ENCODE measurements at regions not wholly inside any gene's neighbourhood (a gene's known extent, or its start where the extent isn't known, plus 50 kb on each side); places are given as distances from the start of the nearest gene placed in this dataset.

GRCh38 chr5:53259176-53259575 lies 149.6 kb upstream of the MOCS2 start:
- dilution Hi-C loops (cut with MboI; ENCODE audit: extremely low pct_ligation_motif_present, low sequenced_read_pairs) = no loop called here
- Histone ChIP-seq H3K9ac (ENCODE audit: control insufficient read depth, extremely low read depth, insufficient read depth, low read length) (no peak overlapping the region), H3K4me2 (ENCODE audit: control insufficient read depth, extremely low read depth, insufficient read depth, low read depth, low read length) (no peak overlapping the region), H3K4me1 (ENCODE audit: control insufficient read depth, extremely low read depth, insufficient read depth, low read length) (peaks cover 30% of the 10 kb centered on the region), H3K36me3 (ENCODE audit: control insufficient read depth in 2 of 2, extremely low read depth in 1 of 2, insufficient read depth in 2 of 2, low read length in 2 of 2) (peaks cover 0 to 6% of the 10 kb centered on the region in 2 experiments), H2AFZ (ENCODE audit: control insufficient read depth, low read length) (no peak overlapping the region), H3K79me2 (ENCODE audit: control insufficient read depth, insufficient read depth, low read length) (no peaks in the 10 kb centered on the region), H3K9me1 (ENCODE audit: control insufficient read depth, extremely low read depth, insufficient read depth, low read length) (no peaks in the 10 kb centered on the region), H3K27me3 (ENCODE audit: control insufficient read depth, extremely low read depth, insufficient read depth, low read length) (no peaks in the 10 kb centered on the region), H3K4me3 (ENCODE audit: control insufficient read depth in 2 of 3, extremely low read depth in 1 of 3, insufficient read depth in 2 of 3, low read depth in 1 of 3, low read length in 3 of 3) (no peak overlapping the region), H3K9me3 (ENCODE audit: control insufficient read depth, low read depth, low read length) (no peaks in the 10 kb centered on the region), H3K27ac (ENCODE audit: control insufficient read depth, insufficient read depth, low read length) (peak overlapping the region; percentile 21), H4K20me1 (ENCODE audit: control insufficient read depth, extremely low read depth, insufficient read depth, low read length) (no peaks in the 10 kb centered on the region)
- TF ChIP-seq EZH2 (IDR thresholded peaks at IDR 0.05; ENCODE audit: low read length) = no peak
- TF ChIP-seq CTCF (optimal IDR thresholded peaks at IDR 0.05 in 1 of 3, IDR thresholded peaks at IDR 0.05 in 1 of 3, conservative IDR thresholded peaks at IDR 0.05 in 1 of 3; ENCODE audit: extremely low read depth in 1 of 3, insufficient read depth in 2 of 3, low read length in 3 of 3) = no peak
- FAIRE-seq (peak; percentile 87), DNase-seq (ENCODE audit: low read depth, low spot score) (no peak)

- H3K4me2 ChIP-seq (ENCODE audit: control insufficient read depth, extremely low read depth, insufficient read depth, low read depth, low read length) = no peak overlapping the region
- no peak overlapping the region for H2AFZ ChIP-seq (ENCODE audit: control insufficient read depth, low read length)
- dilution Hi-C loops (cut with MboI; ENCODE audit: extremely low pct_ligation_motif_present, low sequenced_read_pairs) = no loop called here
- H3K9ac ChIP-seq (ENCODE audit: control insufficient read depth, extremely low read depth, insufficient read depth, low read length) = no peak overlapping the region
- no peaks in the 10 kb centered on the region for H3K9me3 ChIP-seq (ENCODE audit: control insufficient read depth, low read depth, low read length)
- FAIRE-seq (no peak), DNase-seq (ENCODE audit: low read depth, low spot score) (no peak)
- H3K36me3 ChIP-seq (ENCODE audit: control insufficient read depth in 2 of 2, extremely low read depth in 1 of 2, insufficient read depth in 2 of 2, low read length in 2 of 2) = peaks cover 0 to 6% of the 10 kb centered on the region in 2 experiments
- H3K27ac ChIP-seq (ENCODE audit: control insufficient read depth, insufficient read depth, low read length) = no peak overlapping the region
- H3K79me2 ChIP-seq (ENCODE audit: control insufficient read depth, insufficient read depth, low read length) = no peaks in the 10 kb centered on the region
- H4K20me1 ChIP-seq (ENCODE audit: control insufficient read depth, extremely low read depth, insufficient read depth, low read length) = no peaks in the 10 kb centered on the region
- no peaks in the 10 kb centered on the region for H3K9me1 ChIP-seq (ENCODE audit: control insufficient read depth, extremely low read depth, insufficient read depth, low read length)
- H3K4me3 ChIP-seq (ENCODE audit: control insufficient read depth in 2 of 3, extremely low read depth in 1 of 3, insufficient read depth in 2 of 3, low read depth in 1 of 3, low read length in 3 of 3) = no peak overlapping the region
- H3K27me3 ChIP-seq (ENCODE audit: control insufficient read depth, extremely low read depth, insufficient read depth, low read length) = no peaks in the 10 kb centered on the region
- no peak for TF ChIP-seq CTCF (optimal IDR thresholded peaks at IDR 0.05 in 1 of 3, IDR thresholded peaks at IDR 0.05 in 1 of 3, conservative IDR thresholded peaks at IDR 0.05 in 1 of 3; ENCODE audit: extremely low read depth in 1 of 3, insufficient read depth in 2 of 3, low read length in 3 of 3)
- TF ChIP-seq EZH2 (IDR thresholded peaks at IDR 0.05; ENCODE audit: low read length) = no peak
- H3K4me1 ChIP-seq (ENCODE audit: control insufficient read depth, extremely low read depth, insufficient read depth, low read length) = peaks cover 35% of the 10 kb centered on the region
Measured at GRCh38 chr5:53260446-53260845, 150.9 kb upstream of the MOCS2 start.

All from keratinocyte (primary cell).